ENCODE measurements at regions not wholly inside any gene's neighbourhood (a gene's known extent, or its start where the extent isn't known, plus 50 kb on each side); places are given as distances from the start of the nearest gene placed in this dataset.
"Not testable (repeated sequence)": the region's sequence is repeated elsewhere in the genome, so short reads cannot be mapped to it uniquely, and the experiment has no call there.

DNA sequence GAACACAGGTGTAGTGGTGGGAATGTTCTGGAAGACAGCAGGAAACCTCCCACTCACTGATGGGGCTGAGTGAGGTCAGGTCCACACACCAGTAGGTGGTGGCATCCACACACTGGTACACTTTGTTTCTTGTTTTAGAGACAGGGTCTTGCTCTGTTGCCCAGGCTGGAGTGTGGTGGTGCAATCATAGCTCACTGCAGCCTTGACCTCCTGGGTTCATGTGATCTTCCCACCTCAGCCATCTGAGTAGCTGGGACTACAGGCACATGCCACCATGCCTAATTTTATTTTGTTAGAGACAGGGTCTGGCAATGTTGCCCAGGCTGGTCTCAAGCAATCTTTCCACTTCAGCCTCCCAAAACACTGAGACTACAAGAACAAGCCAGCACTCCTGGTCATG lies 140.9 kb downstream of the TBC1D2B start:
- DNase-seq; H3K27ac ChIP-seq (ENCODE audit: insufficient read depth, low read length, poor library complexity, severe bottlenecking); H3K4me3 Mint-ChIP-seq; H3K36me3 Mint-ChIP-seq; H3K27ac Mint-ChIP-seq; H3K36me3 ChIP-seq (ENCODE audit: control insufficient read depth, insufficient read depth, low read length); ATAC-seq (ENCODE audit: low read depth in 2 of 2); H3K4me3 ChIP-seq (ENCODE audit: low read depth, low read length); H3K9me3 Mint-ChIP-seq; H3K4me1 ChIP-seq (ENCODE audit: control insufficient read depth, insufficient read depth, low read length, poor library complexity, severe bottlenecking); H3K4me1 Mint-ChIP-seq; H3K9me3 ChIP-seq (ENCODE audit: control insufficient read depth in 2 of 2, low read length in 2 of 2); H3K27me3 Mint-ChIP-seq; H3K27me3 ChIP-seq (ENCODE audit: control insufficient read depth, insufficient read depth, low read length): not testable (repeated sequence)

- H3K4me3 Mint-ChIP-seq; H3K4me3 ChIP-seq (ENCODE audit: low read depth, low read length); H3K27me3 Mint-ChIP-seq; DNase-seq; H3K36me3 ChIP-seq (ENCODE audit: control insufficient read depth, insufficient read depth, low read length); H3K36me3 Mint-ChIP-seq; H3K27ac Mint-ChIP-seq; H3K27ac ChIP-seq (ENCODE audit: insufficient read depth, low read length, poor library complexity, severe bottlenecking); H3K27me3 ChIP-seq (ENCODE audit: control insufficient read depth, insufficient read depth, low read length); H3K9me3 ChIP-seq (ENCODE audit: control insufficient read depth in 2 of 2, low read length in 2 of 2); ATAC-seq (ENCODE audit: low read depth in 2 of 2); H3K9me3 Mint-ChIP-seq; H3K4me1 ChIP-seq (ENCODE audit: control insufficient read depth, insufficient read depth, low read length, poor library complexity, severe bottlenecking); H3K4me1 Mint-ChIP-seq: not testable (repeated sequence)
These were observed 143.0 kb downstream of the TBC1D2B start for GRCh38 chr15:77934516-77934915.

- H3K36me3 ChIP-seq (ENCODE audit: control insufficient read depth, insufficient read depth, low read length); H3K27ac ChIP-seq (ENCODE audit: insufficient read depth, low read length, poor library complexity, severe bottlenecking); H3K27me3 ChIP-seq (ENCODE audit: control insufficient read depth, insufficient read depth, low read length); H3K27ac Mint-ChIP-seq; H3K4me3 ChIP-seq (ENCODE audit: low read depth, low read length); H3K4me1 Mint-ChIP-seq; H3K27me3 Mint-ChIP-seq; ATAC-seq (ENCODE audit: low read depth in 2 of 2); H3K4me1 ChIP-seq (ENCODE audit: control insufficient read depth, insufficient read depth, low read length, poor library complexity, severe bottlenecking); DNase-seq; H3K9me3 Mint-ChIP-seq; H3K36me3 Mint-ChIP-seq; H3K9me3 ChIP-seq (ENCODE audit: control insufficient read depth in 2 of 2, low read length in 2 of 2); H3K4me3 Mint-ChIP-seq: not testable (repeated sequence)
These were observed 146.6 kb downstream of the TBC1D2B start for GRCh38 chr15:77930907-77931306.

DNA sequence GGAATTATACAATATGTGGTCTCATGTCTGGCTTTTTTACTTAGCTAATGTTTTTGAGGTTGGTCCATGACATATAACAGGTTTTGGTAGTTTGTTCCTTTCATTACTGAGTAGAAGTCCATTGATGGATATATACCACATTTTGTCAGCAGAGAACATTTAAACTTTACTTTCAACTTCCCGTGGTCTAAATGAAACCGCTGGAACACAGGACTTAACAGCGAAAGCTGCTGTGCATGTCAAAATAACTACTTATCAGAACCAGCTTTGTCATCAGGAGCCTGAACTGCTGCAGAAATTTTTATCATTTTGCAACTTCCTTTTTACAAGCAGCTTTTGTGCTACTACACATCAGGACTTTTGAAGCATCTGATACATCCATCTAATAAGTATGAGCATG lies 147.0 kb downstream of the TBC1D2B start:
- not testable (repeated sequence) for H3K4me3 ChIP-seq (ENCODE audit: low read depth, low read length); H3K4me1 ChIP-seq (ENCODE audit: control insufficient read depth, insufficient read depth, low read length, poor library complexity, severe bottlenecking); H3K27ac Mint-ChIP-seq; H3K27me3 ChIP-seq (ENCODE audit: control insufficient read depth, insufficient read depth, low read length); H3K36me3 ChIP-seq (ENCODE audit: control insufficient read depth, insufficient read depth, low read length); H3K4me3 Mint-ChIP-seq; H3K4me1 Mint-ChIP-seq; H3K27ac ChIP-seq (ENCODE audit: insufficient read depth, low read length, poor library complexity, severe bottlenecking); H3K9me3 ChIP-seq (ENCODE audit: control insufficient read depth in 2 of 2, low read length in 2 of 2); H3K36me3 Mint-ChIP-seq; H3K9me3 Mint-ChIP-seq; DNase-seq; ATAC-seq (ENCODE audit: low read depth in 2 of 2); H3K27me3 Mint-ChIP-seq

GRCh38 chr15:77926789-77927188 lies 150.7 kb downstream of the TBC1D2B start:
- not testable (repeated sequence) for H3K27ac ChIP-seq (ENCODE audit: insufficient read depth, low read length, poor library complexity, severe bottlenecking); H3K4me1 Mint-ChIP-seq; H3K4me3 Mint-ChIP-seq; H3K9me3 Mint-ChIP-seq; H3K27me3 ChIP-seq (ENCODE audit: control insufficient read depth, insufficient read depth, low read length); H3K4me1 ChIP-seq (ENCODE audit: control insufficient read depth, insufficient read depth, low read length, poor library complexity, severe bottlenecking); DNase-seq; H3K4me3 ChIP-seq (ENCODE audit: low read depth, low read length); H3K27ac Mint-ChIP-seq; ATAC-seq (ENCODE audit: low read depth in 2 of 2); H3K36me3 ChIP-seq (ENCODE audit: control insufficient read depth, insufficient read depth, low read length); H3K27me3 Mint-ChIP-seq; H3K36me3 Mint-ChIP-seq; H3K9me3 ChIP-seq (ENCODE audit: control insufficient read depth in 2 of 2, low read length in 2 of 2)

DNA sequence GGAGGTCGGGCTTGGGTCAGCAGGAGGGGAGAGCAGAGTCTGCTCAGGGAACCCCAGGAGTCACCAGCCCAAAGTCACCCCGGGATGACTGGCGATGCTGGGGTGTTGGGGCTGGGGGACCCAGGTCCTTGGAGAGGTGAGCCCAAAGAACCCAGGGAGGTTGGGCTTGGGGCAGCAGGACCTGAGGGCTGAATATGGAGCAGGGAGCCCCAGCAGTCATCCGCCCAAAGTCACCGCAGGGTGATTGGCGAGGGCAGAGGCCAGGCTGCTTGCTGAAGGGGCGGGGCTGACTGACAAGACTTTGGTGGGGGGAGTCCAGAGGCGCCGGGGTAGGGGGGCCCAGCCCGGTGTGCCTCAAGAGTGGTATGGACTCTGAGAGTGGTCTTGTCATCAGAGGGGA lies 151.2 kb downstream of the TBC1D2B start:
- H3K27me3 ChIP-seq (ENCODE audit: control insufficient read depth, insufficient read depth, low read length); H3K9me3 ChIP-seq (ENCODE audit: control insufficient read depth in 2 of 2, low read length in 2 of 2); DNase-seq; H3K4me1 Mint-ChIP-seq; H3K4me1 ChIP-seq (ENCODE audit: control insufficient read depth, insufficient read depth, low read length, poor library complexity, severe bottlenecking); H3K27ac Mint-ChIP-seq; H3K36me3 Mint-ChIP-seq; H3K4me3 ChIP-seq (ENCODE audit: low read depth, low read length); H3K9me3 Mint-ChIP-seq; H3K4me3 Mint-ChIP-seq; H3K36me3 ChIP-seq (ENCODE audit: control insufficient read depth, insufficient read depth, low read length); H3K27me3 Mint-ChIP-seq; H3K27ac ChIP-seq (ENCODE audit: insufficient read depth, low read length, poor library complexity, severe bottlenecking); ATAC-seq (ENCODE audit: low read depth in 2 of 2): not testable (repeated sequence)

DNA sequence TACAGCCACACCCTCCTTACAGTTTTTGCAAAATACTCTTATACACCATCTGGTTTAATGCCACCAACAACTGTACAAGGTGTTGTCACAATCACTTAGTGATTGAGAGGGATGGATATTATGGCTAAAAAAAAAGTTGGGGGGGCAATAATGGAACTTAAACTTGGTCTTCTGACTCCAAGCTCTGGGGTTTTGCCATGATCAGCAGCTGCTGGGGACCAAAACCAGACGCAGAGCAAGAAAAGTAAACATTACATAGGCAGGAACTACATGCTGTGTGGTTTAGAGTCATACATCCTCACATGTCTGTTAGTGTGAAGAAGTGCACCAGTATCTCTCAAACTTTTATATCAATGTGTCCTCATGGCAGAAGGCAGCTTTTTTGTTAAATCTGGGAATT lies 152.4 kb downstream of the TBC1D2B start:
- H3K27me3 Mint-ChIP-seq; ATAC-seq (ENCODE audit: low read depth in 2 of 2); H3K27ac Mint-ChIP-seq; H3K9me3 ChIP-seq (ENCODE audit: control insufficient read depth in 2 of 2, low read length in 2 of 2); H3K36me3 Mint-ChIP-seq; H3K36me3 ChIP-seq (ENCODE audit: control insufficient read depth, insufficient read depth, low read length); H3K27me3 ChIP-seq (ENCODE audit: control insufficient read depth, insufficient read depth, low read length); H3K4me3 ChIP-seq (ENCODE audit: low read depth, low read length); DNase-seq; H3K4me1 Mint-ChIP-seq; H3K4me1 ChIP-seq (ENCODE audit: control insufficient read depth, insufficient read depth, low read length, poor library complexity, severe bottlenecking); H3K9me3 Mint-ChIP-seq; H3K27ac ChIP-seq (ENCODE audit: insufficient read depth, low read length, poor library complexity, severe bottlenecking); H3K4me3 Mint-ChIP-seq: not testable (repeated sequence)

DNA sequence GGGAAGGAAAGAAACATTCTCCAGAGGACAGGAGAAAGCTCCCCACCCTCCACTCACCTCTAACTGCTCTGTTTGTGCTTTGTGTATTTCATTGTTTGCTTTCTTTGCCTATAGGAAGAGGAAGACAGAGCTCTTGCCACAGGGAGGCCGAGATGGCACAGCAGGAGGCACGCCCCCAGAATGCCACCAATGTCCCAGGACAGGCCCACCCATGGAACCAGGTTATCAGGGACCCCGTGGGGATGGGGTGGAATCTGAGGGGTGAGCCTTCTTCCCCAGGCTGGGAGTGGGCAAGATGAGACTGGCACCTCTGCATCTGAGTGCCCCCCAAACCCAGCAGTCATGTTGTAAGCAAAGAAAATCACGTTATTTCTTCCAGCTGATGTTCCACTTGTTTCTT lies 155.8 kb downstream of the TBC1D2B start:
- Histone ChIP-seq H3K4me1 (ENCODE audit: control insufficient read depth, insufficient read depth, low read length, poor library complexity, severe bottlenecking) (no peaks in the 10 kb centered on the region), H3K36me3 (ENCODE audit: control insufficient read depth, insufficient read depth, low read length) (no peaks in the 10 kb centered on the region), H3K27me3 (ENCODE audit: control insufficient read depth, insufficient read depth, low read length) (no peaks in the 10 kb centered on the region), H3K27ac (ENCODE audit: insufficient read depth, low read length, poor library complexity, severe bottlenecking) (no peak overlapping the region), H3K4me3 (ENCODE audit: low read depth, low read length) (no peak overlapping the region), H3K9me3 (ENCODE audit: control insufficient read depth in 2 of 2, low read length in 2 of 2) (no peaks in the 10 kb centered on the region)
- Mint-ChIP-seq H3K4me1 (no peaks in the 10 kb centered on the region), H3K27ac (no peak overlapping the region), H3K36me3 (no peaks in the 10 kb centered on the region), H3K4me3 (no peak overlapping the region), H3K9me3 (peaks cover 0 to 1% (median 0%) of the 10 kb centered on the region in 7 donors), H3K27me3 (no peaks in the 10 kb centered on the region)
- no peak for DNase-seq
- ATAC-seq (ENCODE audit: low read depth in 2 of 2) = no peak
